GM12873 (cell line): ENCODE measurements at regions not wholly inside any gene's neighbourhood (a gene's known extent, or its start where the extent isn't known, plus 50 kb on each side); places are given as distances from the start of the nearest gene placed in this dataset.

ENCODE experiments used
- CTCF ChIP-seq: IDR thresholded peaks from 2 replicates; pipeline ENCODE4 v1.5.1; 2012; ENCODE audit warnings: low read depth, mild to moderate bottlenecking, moderate library complexity, low read length, control low read depth; ENCODE audit not compliant: insufficient read depth; ENCODE audit errors: missing control alignments

DNA sequence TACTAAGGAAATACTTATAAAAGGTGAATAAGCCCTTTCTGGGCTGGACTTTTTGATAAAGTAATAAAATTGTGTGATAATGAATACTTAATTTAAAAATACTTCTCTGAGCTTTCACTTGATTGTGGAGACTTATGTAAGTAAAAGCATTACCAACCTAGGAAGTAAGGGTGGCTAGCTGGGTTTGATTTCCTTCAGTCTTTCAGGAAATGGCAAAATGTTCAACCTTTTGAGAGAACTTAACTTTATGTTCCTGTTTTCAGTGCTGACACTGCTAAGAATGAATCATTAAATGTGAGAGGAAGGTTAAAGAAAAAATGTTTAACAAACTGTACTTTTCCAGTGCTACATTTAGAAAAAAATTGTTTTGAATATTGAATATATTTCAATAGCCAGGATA, 900.3 kb downstream of the METTL15 start:
- TF ChIP-seq CTCF = no peak

GRCh38 chr11:29006668-29007067, 898.5 kb downstream of the METTL15 start:
- no peak for TF ChIP-seq CTCF

DNA sequence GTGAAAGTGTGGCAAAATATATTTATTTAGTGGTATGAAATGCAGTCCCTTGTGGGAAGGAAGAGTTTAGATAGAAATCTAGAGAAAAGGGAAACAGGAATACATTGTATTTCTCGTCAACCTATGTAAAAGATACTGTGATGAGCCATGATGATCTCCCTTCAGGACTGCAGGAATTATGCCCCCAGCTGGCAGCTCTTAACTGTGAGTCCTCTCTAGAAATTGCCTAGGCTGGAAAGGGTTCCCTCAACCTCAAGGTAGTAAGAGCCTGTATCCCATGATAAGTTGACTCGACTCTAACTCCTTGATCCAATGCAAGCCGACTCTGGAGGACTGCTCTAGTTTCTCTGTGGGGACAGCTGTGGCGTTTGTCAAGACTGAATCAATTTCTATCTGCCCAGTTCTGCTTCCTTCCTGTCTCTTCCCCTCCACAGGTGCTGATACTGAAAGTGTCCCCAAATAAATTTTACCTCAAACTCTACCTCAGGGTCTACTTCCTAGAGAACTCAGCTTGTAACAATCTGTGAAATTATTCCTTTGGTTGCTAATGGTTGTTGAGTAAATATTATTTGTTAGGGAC, 897.3 kb downstream of the METTL15 start:
- TF ChIP-seq CTCF = no peak

DNA sequence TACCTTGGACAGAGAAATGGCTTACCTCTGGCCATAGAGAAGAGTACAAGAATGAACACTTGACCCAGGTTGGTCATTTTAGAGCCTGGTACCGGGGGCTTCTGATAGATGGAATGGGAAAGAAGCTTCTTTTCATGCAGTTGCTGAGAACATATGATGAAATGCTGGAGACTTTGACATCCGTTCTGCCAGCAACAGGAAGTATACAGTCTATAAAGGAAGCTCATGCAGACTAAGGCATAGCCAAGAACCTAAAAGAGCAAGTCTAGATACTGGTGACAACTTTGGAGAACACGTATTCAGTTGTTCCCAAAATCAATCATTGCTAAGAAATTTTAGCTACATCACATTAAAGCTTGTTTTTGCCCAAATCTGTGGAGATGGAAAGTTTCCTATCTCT, 894.6 kb downstream of the METTL15 start:
- no peak for TF ChIP-seq CTCF

GRCh38 chr11:28999620-29000019, 891.4 kb downstream of the METTL15 start:
- TF ChIP-seq CTCF = no peak

DNA sequence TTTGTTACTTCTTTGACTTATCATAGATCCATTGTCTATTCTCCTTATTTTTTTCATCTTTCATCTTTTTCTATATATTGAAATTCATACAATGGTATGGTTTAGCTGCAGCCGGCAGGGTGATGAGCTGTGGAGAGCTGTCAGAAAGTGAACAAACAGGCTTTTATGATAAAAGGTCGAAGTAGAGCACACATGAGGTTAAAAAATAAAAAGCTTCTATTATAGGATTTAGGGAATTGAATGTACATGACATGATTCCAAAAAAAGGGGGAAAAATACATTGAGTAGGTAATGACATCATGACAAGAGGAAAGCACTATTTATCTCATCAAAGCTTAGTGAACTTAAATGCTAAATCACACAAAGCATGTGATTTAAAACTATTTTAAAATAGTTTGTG, 884.8 kb downstream of the METTL15 start:
- no peak for TF ChIP-seq CTCF

GRCh38 chr11:28984231-28984630, 876.0 kb downstream of the METTL15 start:
- no peak for TF ChIP-seq CTCF
